ENCODE measurements at regions not wholly inside any gene's neighbourhood (a gene's known extent, or its start where the extent isn't known, plus 50 kb on each side); places are given as distances from the start of the nearest gene placed in this dataset.

GRCh38 chr13:68808456-68808855 is 1299.2 kb upstream of the ATXN8OS start:
- CTCF ChIA-PET, result no interaction called here
- Histone ChIP-seq H3K27ac (ENCODE audit: extremely low read depth, low read depth, low read length) (no peak overlapping the region), H3K9me3 (ENCODE audit: control insufficient read depth, insufficient read depth, low read depth, low read length) (no peaks in the 10 kb centered on the region), H3K4me1 (ENCODE audit: control insufficient read depth, insufficient read depth, low read length) (no peaks in the 10 kb centered on the region), H3K36me3 (ENCODE audit: control insufficient read depth in 2 of 2, insufficient read depth in 1 of 2, low read length in 2 of 2) (no peaks in the 10 kb centered on the region), H3K4me3 (ENCODE audit: low read depth, low read length) (no peak overlapping the region)
- TF ChIP-seq ZNF433 (tag by site-specific recombination; IDR thresholded peaks at IDR 0.05; ENCODE audit: low read depth), result no peak
- no peak for TF ChIP-seq ZNF19 (tag by site-specific recombination; IDR thresholded peaks at IDR 0.05; ENCODE audit: low read depth)
- TF ChIP-seq MEIS1 (CRISPR knock-in tag; IDR thresholded peaks at IDR 0.05; ENCODE audit: borderline replicate concordance), result no peak
- TF ChIP-seq ZNF837 (tag by site-specific recombination; IDR thresholded peaks at IDR 0.05), result no peak
- TF ChIP-seq, protein P1, sequence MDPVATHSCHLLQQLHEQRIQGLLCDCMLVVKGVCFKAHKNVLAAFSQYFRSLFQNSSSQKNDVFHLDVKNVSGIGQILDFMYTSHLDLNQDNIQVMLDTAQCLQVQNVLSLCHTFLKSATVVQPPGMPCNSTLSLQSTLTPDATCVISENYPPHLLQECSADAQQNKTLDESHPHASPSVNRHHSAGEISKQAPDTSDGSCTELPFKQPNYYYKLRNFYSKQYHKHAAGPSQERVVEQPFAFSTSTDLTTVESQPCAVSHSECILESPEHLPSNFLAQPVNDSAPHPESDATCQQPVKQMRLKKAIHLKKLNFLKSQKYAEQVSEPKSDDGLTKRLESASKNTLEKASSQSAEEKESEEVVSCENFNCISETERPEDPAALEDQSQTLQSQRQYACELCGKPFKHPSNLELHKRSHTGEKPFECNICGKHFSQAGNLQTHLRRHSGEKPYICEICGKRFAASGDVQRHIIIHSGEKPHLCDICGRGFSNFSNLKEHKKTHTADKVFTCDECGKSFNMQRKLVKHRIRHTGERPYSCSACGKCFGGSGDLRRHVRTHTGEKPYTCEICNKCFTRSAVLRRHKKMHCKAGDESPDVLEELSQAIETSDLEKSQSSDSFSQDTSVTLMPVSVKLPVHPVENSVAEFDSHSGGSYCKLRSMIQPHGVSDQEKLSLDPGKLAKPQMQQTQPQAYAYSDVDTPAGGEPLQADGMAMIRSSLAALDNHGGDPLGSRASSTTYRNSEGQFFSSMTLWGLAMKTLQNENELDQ (tag by site-specific recombination; IDR thresholded peaks at IDR 0.05; ENCODE audit: low read depth), result no peak
- no peak for TF ChIP-seq ZNF610 (tag by site-specific recombination; IDR thresholded peaks at IDR 0.05; ENCODE audit: borderline replicate concordance)
- TF ChIP-seq ZNF266 (tag by site-specific recombination; IDR thresholded peaks at IDR 0.05; ENCODE audit: low read depth), result no peak
- TF ChIP-seq ZNF26 (tag by site-specific recombination; IDR thresholded peaks at IDR 0.05), result no peak
- TF ChIP-seq, protein P2, sequence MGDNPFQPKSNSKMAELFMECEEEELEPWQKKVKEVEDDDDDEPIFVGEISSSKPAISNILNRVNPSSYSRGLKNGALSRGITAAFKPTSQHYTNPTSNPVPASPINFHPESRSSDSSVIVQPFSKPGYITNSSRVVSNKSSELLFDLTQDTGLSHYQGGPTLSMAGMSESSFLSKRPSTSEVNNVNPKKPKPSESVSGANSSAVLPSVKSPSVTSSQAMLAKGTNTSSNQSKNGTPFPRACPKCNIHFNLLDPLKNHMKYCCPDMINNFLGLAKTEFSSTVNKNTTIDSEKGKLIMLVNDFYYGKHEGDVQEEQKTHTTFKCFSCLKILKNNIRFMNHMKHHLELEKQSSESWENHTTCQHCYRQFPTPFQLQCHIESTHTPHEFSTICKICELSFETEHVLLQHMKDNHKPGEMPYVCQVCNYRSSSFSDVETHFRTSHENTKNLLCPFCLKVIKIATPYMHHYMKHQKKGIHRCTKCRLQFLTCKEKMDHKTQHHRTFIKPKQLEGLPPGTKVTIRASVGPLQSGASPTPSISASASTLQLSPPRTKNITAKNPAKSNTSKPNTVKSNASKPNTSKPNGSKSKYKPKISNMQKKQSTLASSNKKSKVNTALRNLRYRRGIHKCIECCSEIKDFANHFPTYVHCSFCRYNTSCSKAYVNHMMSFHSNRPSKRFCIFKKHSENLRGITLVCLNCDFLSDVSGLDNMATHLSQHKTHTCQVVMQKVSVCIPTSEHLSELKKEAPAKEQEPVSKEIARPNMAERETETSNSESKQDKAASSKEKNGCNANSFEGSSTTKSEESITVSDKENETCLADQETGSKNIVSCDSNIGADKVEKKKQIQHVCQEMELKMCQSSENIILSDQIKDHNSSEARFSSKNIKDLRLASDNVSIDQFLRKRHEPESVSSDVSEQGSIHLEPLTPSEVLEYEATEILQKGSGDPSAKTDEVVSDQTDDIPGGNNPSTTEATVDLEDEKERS (tag by site-specific recombination; IDR thresholded peaks at IDR 0.05), result no peak
- no peak for TF ChIP-seq IKZF3 (tag by site-specific recombination; IDR thresholded peaks at IDR 0.05)
- TF ChIP-seq TRIM28 (IDR thresholded peaks at IDR 0.05; ENCODE audit: borderline replicate concordance, low read length), result no peak
- no peak for TF ChIP-seq ZNF692 (tag by site-specific recombination; IDR thresholded peaks at IDR 0.05)
- no peak for TF ChIP-seq ZNF274 (IDR thresholded peaks at IDR 0.05; ENCODE audit: low read length)
- no peak for TF ChIP-seq ZNF274 (tag by site-specific recombination; IDR thresholded peaks at IDR 0.05; ENCODE audit: borderline replicate concordance)
- TF ChIP-seq ZNF354C (tag by site-specific recombination; IDR thresholded peaks at IDR 0.05; ENCODE audit: borderline replicate concordance, low read depth), result no peak
- TF ChIP-seq, protein P3, sequence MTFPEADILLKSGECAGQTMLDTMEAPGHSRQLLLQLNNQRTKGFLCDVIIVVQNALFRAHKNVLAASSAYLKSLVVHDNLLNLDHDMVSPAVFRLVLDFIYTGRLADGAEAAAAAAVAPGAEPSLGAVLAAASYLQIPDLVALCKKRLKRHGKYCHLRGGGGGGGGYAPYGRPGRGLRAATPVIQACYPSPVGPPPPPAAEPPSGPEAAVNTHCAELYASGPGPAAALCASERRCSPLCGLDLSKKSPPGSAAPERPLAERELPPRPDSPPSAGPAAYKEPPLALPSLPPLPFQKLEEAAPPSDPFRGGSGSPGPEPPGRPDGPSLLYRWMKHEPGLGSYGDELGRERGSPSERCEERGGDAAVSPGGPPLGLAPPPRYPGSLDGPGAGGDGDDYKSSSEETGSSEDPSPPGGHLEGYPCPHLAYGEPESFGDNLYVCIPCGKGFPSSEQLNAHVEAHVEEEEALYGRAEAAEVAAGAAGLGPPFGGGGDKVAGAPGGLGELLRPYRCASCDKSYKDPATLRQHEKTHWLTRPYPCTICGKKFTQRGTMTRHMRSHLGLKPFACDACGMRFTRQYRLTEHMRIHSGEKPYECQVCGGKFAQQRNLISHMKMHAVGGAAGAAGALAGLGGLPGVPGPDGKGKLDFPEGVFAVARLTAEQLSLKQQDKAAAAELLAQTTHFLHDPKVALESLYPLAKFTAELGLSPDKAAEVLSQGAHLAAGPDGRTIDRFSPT (tag by site-specific recombination; IDR thresholded peaks at IDR 0.05), result no peak
- POLR2A ChIA-PET, result no interaction called here
